GM21360 (cell line): ENCODE measurements at regions not wholly inside any gene's neighbourhood (a gene's known extent, or its start where the extent isn't known, plus 50 kb on each side); places are given as distances from the start of the nearest gene placed in this dataset.
"Not testable (repeated sequence)": the region's sequence is repeated elsewhere in the genome, so short reads cannot be mapped to it uniquely, and the experiment has no call there.

Experiments
- ATAC-seq: cut with Tn5 transposase; IDR thresholded peaks from one replicate; pipeline ENCODE4 v1.9.1; 2021; ENCODE audit warnings: mild to moderate bottlenecking, moderate library complexity; ENCODE audit not compliant: unreplicated experiment

DNA sequence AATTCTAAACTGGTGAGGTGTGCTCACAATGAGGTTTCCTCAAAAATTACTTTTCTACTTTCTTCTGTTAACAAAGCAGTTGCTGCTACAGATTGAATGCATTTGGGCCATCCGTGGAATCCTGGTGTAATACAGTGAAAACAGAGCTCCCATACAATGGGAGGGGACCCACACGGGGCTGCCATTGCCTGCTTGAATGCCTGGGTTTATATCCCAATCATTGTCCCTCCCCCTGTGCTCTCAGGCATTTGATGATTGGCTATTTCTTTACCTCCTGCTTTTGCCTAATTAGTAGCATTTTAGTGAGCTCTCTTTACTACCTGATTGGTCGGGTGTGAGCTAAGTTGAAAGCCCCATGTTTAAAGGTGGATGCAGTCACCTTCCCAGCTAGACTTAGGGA is 52.9 kb upstream of the CSF1 start:
- not testable (repeated sequence) for ATAC-seq

DNA sequence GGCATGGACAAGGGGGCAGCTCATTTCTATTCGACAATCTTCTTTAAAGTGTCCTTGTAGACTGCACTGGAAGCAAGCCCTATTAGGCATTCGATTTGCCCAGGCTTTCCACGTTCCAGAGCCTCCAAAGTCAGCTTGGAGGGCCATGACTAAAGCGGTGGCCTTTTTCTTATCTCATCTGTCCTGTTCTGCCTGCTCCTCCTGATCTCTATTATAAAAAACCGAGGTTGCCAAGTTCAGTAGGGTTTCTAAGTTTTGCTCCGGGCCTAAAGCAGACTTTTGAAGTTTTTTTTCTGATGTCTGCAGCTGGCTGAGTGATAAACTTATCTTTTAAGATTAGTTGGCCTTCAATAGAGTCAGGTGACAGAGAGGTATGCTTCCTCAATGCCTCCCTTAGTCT is 54.7 kb upstream of the CSF1 start:
- ATAC-seq = not testable (repeated sequence)

DNA sequence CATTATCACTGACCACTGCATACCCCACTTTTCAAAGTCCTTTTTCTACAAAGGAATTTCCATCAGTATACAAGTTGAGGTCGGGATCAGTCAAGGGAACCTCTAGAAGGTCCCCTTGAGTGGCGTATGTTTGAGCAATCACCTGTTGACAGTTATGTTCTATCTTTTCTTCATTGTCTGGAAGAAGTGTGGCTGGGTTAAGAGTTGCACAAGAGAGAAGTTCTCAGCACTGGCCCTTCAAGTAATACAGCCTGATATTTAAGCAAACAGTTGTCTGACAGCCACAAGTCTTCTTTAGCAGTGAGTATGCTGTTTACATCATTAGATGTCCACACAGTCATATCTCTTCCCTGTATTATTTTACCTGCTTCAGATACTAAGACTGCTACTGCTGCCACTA is 56.7 kb upstream of the CSF1 start:
- ATAC-seq = not testable (repeated sequence)

DNA sequence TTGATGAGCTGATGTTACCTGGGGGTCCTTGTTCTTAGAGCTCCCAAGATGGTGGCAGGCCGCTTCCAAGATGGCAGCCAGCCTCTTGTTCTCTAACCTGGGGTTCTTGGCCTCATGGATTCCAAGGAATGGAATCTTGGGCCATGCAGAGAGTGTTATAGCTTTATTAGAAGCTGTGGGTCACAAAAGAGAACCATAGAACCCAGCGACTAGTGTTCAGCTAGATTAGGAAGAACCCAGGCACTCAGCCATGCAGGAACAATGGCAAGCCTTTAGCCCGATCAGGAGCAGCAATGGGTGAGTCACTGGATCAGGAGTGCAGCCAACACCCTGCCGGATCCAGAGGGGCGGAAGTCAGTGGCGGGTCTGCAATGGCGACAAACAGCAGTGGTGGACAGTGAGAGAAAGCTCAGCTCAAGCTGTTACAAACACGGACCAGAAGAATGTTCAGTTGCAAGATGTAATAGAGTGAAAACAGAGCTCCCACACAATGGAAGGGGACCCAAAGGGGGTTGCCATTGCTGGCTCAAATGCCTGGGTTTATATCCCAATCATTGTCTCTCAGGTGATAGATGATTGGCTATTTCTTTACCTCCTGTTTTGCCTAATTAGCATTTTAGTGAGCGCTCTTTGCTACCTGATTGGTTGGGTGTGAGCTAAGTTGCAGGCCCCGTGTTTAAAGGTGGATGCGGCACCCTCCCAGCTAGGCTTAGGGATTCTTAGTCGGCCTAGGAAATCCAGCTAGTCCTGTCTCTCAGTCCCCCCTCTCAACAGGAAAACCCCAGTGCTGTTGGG is 58.2 kb upstream of the CSF1 start:
- ATAC-seq = not testable (repeated sequence)

DNA sequence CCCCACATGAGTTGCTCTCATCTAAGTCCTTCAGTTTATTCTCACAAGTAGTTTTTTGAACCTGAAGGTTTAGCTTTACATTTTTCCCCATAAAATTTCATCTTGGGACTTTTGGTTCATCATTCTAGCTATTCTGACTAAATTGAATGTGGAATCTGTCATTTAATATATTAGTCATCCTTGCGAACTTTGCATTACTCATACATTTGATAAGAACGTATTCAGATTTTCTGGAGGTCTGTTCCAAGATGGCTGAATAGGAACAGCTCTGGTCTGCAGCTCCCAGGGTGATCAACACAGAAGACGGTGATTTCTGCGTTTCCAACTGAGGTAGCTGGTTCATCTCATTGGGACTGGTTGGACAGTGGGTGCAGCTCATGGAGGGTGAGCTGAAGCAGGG is 59.8 kb upstream of the CSF1 start:
- ATAC-seq = no peak

DNA sequence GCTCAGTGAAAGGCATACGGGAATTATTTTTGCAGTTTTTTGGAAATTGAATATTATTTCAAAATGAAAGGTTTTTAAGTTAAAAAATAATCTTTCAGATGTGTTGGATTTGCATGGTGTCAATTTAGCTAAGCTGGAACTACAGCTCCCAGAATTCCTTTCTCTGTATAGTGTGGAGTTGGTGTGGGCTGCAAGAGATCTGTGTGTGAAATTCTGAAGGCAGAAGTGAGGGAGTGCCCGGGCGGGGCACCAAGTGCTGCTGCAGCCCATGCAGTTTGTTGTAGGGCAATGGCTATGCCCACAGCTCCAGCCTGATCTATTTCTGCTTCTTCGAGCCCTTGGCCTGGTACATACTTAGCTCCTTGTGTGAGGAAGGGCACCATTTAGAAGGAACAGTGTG is 60.5 kb upstream of the CSF1 start:
- no peak for ATAC-seq

DNA sequence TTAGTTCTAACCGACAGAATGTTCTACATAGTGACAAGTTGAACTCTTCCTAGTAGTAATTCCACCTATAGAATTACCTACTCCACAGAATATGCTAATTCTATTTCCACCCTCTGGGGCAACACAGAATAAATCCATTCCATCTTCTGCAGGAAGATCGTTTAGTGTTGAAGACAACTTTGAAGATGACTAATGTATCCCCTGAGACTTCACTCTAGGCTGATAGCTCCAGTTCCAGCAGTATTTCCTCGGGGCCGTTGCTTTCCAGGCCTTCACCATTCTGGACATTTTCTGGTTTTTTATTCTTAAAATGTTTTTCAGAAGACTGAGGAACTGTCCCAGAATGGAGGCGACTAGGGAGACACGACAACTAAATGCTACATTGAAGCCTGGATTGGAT is 61.0 kb upstream of the CSF1 start:
- ATAC-seq = no peak

DNA sequence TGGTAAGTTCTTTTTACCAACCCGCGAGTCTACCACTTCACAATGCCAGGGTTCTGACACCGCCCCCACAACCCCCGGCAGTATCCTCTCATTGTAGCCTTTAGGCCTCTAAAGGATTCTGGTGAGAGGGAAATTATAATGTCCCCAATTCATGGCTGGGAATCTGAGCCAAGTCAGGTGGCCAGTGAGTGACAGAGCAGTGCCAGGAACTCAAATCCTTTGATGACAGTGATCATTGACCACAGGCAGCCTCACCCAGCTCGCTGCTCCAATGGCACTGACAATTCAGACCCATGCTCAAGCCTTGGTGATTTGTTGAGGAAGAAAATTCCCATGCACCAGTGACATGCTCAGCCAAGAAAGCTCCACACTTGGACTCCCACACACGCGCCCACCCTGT is 63.4 kb upstream of the CSF1 start:
- no peak for ATAC-seq

DNA sequence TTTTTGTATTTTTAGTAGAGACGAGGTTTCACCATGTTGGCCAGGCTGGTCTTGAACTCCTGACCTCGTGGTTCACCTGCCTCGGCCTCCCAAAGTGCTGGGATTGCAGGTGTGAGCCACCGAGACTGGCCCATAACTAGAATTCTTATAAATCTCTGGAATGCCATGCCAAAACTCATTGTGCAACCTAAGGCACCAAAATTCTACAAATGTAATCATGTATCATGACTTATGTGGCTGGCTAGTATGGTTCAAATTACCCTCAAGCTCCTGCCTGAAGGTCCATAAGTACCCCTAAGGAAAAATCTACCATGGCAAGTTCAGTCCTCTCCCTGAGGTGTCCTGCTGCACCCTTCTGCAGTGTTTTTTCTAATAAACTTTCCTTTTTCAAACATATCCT is 63.8 kb upstream of the CSF1 start:
- no peak for ATAC-seq

DNA sequence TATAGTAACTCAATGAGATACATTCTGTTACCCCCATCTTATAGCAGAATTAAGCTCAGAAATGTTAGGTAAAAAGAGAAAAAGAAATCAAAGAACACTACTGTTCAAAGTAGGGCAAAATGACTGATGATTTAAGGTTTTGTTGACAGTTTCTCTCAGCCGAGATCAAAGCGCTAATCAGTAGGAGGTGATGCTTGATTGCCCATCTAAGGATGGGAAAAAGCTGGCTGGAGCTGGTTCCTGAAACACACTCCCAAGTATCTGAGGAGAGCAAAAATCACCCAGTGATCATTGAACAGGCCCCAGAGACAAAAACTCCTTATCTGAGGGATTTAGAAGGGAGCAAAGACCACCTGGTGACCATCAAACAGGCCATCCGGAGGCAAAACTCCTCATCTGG is 64.5 kb upstream of the CSF1 start:
- no peak for ATAC-seq

DNA sequence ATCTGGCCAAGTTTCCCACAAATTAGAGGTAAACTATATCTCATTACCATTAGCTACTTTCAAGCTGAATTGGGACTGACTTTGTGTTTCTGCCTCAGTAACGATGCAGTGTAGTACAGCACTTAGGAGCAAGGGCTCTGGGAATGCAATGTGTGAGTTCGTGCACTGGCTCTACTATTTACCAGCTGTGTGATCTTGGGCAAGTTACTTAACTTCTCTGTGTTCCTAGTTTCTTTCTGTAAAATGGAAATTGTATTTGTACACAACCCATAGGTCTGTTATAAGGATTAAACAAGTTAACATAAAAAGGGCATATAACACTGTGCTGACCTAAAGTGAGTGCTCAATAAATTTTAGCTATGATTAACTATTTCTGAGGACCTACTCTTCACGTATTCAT is 65.0 kb upstream of the CSF1 start:
- no peak for ATAC-seq

DNA sequence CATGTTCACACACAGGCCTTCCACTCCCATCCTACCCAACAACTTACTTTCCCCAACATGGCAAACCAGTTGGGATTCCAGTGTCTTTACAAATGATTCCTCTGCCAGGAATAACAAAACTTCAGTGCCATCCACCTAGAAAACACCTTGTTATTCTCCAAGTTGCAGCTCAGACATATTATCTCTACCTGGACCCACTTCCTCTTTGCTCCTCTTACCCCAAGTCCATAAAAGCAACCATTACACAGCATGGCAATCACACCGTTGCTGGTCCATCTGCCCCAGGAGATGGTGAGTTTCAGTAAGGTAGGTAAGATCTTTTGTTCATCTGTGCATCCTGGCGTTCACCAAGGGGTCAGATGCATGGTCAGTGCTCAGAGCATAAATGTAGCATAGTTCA is 66.0 kb upstream of the CSF1 start:
- no peak for ATAC-seq

DNA sequence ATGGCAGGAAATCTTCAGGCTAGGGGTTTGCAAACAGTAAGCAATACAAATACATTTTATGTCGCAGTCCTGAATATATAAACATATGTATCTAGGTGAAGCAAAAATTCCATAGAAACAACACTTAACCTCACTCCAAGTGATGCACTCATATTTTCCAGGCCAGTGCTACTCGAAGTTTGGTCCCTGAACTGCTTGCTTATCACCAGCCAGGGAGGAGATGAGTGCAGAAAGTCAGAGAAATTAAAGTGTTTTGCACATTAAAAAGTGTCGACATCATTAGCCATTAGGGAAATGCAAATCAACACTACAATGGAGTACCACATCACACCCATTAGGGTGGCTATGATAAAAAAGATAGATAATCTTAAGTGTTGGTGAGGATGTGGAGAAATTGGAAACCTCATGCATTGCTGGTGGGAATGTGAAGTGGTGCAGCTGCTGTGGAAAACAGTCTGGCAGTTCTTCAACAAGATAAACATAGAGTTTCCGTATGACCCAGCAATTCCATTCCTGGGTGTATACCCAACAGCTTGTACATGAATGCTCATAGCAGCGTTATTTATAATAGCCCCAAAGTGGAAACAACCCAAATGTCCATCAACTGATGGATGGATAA is 70.5 kb upstream of the CSF1 start:
- ATAC-seq = no peak

DNA sequence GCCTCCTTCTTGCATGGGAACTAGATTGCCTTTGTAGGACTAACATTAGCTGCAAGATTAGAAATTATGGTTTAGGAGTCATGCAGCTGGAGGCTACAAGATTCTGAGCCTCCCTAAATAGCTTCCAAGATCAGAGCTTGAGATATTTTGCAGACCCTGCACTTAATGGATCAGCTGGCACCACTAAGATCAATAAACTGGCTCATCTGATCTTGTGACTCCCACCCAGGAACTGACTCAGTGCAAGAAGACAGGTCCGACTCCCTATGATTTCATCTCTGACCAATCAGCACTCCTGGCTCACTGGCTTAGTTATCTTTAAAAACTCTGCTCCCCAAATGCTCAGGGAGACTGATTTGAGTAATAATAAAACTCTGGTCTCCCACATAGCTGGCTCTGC is 71.4 kb upstream of the CSF1 start:
- not testable (repeated sequence) for ATAC-seq

DNA sequence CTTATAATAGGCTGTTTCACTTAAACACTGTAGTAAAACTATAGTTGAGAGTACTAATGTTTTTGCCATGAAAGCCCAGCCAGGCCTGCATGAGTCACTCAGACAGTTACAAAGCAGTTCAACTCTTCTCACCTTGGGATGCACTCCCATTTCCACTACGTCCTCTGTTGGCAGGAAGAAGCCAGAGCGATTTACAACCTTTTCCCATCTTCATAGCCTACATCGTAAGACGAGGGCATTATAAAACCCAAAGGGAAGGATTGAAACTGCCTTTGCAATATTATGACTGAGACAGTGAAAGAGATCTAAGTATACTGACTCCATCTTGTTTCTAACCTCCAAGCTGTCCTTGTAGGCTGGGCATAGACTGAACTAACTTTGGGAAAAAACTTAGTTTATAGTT is 71.8 kb upstream of the CSF1 start:
- ATAC-seq = no peak

DNA sequence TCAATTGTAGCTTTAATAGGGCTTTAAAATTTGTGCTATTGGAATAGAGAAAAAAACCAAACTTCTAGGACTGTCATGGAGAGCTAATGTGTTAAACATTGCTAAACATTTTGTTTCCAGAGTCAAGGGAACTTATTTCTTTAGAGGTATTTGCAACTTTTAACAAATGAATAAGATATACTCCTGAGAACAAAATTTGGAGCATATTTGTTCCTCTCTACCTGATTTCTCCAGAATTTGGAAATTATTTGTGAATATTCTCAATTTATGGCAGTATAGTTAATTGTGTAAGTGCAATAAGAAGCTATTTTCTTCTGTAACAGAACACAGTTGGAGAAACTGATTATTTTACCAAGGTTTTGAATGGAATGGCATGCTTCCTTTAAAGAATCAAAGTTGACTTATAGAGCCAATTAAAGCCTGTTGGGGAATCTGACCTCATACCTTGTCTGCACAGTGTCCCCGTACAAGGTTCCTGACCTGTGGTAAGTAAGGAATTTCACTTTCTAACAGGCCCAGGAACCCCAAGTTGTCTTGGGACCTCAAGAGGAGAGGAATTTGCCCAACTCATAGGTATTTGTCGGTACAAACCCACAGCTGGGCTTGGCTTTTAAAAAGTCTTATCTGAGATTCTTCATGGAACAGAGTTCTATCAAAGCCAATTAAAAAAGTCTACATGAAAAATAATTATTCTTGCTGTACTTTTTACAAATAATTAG is 72.6 kb upstream of the CSF1 start:
- no peak for ATAC-seq

DNA sequence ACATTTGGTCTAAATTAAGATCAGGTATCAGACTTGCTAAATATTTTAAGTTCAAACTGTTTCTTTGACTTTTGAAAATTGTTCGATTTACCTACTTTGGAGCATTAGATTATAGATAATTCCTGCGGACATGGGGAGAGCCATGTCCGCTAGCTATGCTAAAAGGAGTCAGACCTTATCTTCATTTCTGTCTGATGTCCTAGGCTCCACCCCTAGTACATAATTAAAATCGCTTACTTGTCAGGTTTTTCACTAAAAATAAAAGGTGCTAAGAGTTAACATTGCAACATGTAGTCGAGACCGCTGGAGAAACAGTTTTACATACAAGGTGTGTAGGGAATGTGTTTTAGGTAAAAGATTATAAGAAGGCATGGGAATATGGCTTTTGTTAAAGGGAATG is 71.9 kb upstream of the EPS8L3 start:
- not testable (repeated sequence) for ATAC-seq

DNA sequence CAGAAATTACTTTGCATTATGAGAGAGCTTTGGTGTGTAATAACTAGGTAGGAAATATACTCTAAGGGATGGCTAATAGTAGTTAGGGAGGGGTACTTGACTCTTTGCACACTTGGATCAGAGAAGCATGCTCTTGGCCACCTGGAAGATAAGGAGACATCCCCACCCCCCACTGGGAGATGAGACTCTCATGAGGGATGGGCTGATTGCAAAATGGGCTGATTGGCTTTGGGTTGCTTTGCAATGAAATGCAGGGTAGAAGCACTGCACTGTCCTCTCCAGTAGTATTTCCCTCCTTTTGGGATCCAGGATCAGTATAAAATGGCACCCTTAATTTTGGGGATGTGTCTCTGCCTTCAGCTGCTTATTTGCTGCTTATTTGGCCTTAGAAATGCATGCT is 71.2 kb upstream of the EPS8L3 start:
- ATAC-seq = no peak

DNA sequence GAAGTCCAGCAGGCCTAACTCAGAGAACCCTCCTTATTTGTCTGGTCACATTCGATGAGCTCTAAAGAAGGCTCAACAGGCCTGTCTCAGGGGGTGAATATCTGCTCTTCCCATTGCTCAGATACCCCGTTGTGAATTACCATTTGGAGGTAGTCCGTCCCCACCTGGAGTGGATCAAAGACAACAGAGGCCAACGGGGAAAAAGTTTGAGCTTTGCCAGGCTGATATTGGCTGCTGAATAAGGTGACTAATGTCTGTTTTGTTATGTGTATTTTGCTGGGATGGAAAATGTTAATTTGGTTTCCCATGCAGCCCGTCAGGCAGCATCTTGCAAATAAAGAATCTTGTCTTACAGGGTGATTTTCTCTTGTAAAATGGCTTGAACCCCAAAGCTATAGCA is 69.2 kb upstream of the EPS8L3 start:
- no peak for ATAC-seq

DNA sequence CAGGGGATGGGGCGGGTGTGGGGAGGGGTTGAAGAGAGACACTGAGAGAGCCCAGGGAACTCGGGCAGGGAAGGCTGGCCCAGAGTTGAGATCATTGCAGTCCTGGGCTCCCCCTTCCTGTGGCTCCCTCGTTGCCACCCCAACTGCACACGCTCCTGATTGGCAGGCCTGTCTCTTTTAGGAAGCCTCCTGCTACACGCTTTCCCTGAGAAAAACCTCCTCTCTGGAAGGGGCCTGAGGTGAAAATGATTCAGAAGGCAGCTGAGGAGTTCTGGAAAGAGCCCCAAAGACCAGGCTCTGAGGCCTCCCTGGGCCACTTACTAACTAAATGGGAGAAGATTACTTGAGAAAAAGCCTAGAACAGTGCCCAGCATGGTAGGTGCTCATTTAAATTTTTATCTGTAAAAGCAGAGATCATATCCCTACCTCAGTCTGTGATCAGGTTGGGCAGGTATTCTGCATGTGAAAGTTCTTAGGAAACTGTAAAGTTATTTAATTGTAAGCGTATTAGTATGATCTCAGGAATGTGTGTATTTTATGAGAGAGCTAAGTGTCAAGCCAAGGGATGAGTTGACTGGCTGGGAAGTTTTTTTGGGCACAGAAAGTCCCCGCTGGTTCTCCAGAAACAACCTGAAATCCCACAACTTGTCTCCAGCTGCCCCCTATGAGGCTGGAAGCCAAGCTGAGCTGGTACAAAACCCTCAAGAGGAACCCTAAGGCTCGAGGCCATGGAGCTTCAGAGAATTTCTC is 65.2 kb upstream of the EPS8L3 start:
- ATAC-seq = no peak

DNA sequence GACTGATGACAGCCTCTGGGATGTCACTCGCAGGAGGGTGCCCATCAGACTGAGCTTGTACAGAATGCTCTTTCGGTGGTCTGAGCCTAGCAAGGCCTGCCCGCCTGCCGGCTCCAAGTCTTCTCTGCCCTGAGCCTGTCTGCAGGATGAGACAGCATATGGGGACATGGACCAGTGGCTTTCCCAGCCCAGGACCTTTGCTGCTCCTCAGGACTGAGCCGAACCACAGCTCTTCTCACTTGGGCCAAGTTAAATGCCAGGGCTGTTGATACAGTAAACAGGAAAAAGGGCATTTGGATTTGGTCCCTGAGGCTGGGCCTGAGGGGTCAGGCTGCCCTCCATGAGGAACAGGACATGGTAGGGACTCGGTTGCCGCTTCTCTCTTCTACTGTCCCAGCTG is 64.3 kb upstream of the EPS8L3 start:
- ATAC-seq = no peak
